Esophagus squamous epithelium (tissue), 5 donors: ENCODE measurements at regions not wholly inside any gene's neighbourhood (a gene's known extent, or its start where the extent isn't known, plus 50 kb on each side); places are given as distances from the start of the nearest gene placed in this dataset.
A peak's percentile ranks its signal among the peaks of the same experiment; 100 is the strongest.

ENCODE experiments used
- DNase-seq: peaks from one replicate; lab custom pipeline; 2025; lab: John Stamatoyannopoulos, UW
- H3K27ac ChIP-seq, 4 donors: fragments of 200-600 bp; sonication (generic); one replicate each; pipeline ENCODE4 v1.5.1; 2016 to 2019; ENCODE audit warnings: mild to moderate bottlenecking in 1 of 4
- H3K27me3 ChIP-seq, 4 donors: fragments of 200-600 bp; sonication (generic); 1 replicate in 3 of 4; 2 replicates in 1 of 4; pipeline versions ENCODE4 v1.5.1 to v1.6.0; 2017 to 2021; ENCODE audit warnings: antibody characterized with exemption in 1 of 4
- H3K36me3 ChIP-seq, 3 donors: fragments of 200-600 bp; sonication (generic); one replicate each; pipeline ENCODE4 v1.5.1; 2016 to 2019
- H3K4me1 ChIP-seq, 3 donors: fragments of 200-600 bp; sonication (generic); one replicate each; pipeline ENCODE4 v1.5.1; 2017 to 2019
- H3K4me3 ChIP-seq, 4 donors: fragments of 200-600 bp; sonication (generic); 1 replicate in 3 of 4; 2 replicates in 1 of 4; pipeline ENCODE4 v1.5.1; 2016 to 2019; ENCODE audit warnings: mild to moderate bottlenecking in 2 of 4, moderate library complexity in 1 of 4
- H3K9me3 ChIP-seq, 3 donors: fragments of 200-600 bp; sonication (generic); one replicate each; pipeline ENCODE4 v1.5.1; 2016 to 2019
- POLR2A ChIP-seq, 4 donors: fragments of 450-650 bp; IDR thresholded peaks; one replicate each; pipeline ENCODE4 v1.6.1; 2017; ENCODE audit warnings: antibody characterized with exemption in 4 of 4, mild to moderate bottlenecking in 4 of 4, moderate library complexity in 3 of 4
- WGBS, 2 donors: methylation state at CpG; one replicate each; pipeline ENCODE4 v1.1.5; 2018; 5-methylcytosine and 5-hydroxymethylcytosine counted together
- intact Hi-C: fragments of 100-400 bp; cut with DNase I; formaldehyde crosslinking; loops from one replicate; pipeline ENCODE4 v1.15.0; 2022
- TF ChIP-seq, protein P1 (sequence below), 6 experiments: fragments of 450-650 bp in 4 of 6; fragments of 200-600 bp in 2 of 6; sonication (generic) in 2 of 6; IDR thresholded peaks; one replicate each; pipeline ENCODE4 v1.5.1; 2016 to 2019; ENCODE audit warnings: antibody characterized with exemption in 6 of 6, mild to moderate bottlenecking in 4 of 6, moderate library complexity in 4 of 6
- donor health status: DM: yes; HTN: yes; CAD: no.

DNA sequence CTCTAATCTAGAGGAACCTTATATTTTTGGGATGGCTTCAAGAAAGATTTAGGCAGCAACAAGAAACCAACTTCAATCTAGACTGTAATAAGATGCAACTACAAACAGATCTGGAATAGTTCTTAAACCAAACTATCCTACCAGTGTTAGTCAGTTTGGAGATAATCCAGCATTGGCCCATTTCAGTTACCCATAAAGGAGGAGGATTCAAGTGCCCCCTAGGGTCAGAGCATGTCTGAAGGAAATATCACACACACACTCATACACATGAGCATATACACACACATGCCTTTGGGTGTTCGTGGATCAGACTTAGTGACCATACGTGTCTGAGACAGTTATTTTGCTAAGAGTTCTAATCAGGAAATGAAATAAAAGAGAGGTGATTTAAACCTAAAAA is 261.2 kb downstream of the ADAMTS20 start:
- DNase-seq: no peak
- intact Hi-C loops: no loop called here
- H3K27ac ChIP-seq: no peak overlapping the region
- TF ChIP-seq POLR2A (IDR thresholded peaks at IDR 0.05): no peak
- TF ChIP-seq, protein P1, sequence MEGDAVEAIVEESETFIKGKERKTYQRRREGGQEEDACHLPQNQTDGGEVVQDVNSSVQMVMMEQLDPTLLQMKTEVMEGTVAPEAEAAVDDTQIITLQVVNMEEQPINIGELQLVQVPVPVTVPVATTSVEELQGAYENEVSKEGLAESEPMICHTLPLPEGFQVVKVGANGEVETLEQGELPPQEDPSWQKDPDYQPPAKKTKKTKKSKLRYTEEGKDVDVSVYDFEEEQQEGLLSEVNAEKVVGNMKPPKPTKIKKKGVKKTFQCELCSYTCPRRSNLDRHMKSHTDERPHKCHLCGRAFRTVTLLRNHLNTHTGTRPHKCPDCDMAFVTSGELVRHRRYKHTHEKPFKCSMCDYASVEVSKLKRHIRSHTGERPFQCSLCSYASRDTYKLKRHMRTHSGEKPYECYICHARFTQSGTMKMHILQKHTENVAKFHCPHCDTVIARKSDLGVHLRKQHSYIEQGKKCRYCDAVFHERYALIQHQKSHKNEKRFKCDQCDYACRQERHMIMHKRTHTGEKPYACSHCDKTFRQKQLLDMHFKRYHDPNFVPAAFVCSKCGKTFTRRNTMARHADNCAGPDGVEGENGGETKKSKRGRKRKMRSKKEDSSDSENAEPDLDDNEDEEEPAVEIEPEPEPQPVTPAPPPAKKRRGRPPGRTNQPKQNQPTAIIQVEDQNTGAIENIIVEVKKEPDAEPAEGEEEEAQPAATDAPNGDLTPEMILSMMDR (IDR thresholded peaks at IDR 0.05): no peak
- no peaks in the 10 kb centered on the region for H3K9me3 ChIP-seq
- 83 to 97% methylated on average over 2 of the region's 2 CpGs for WGBS, 2 donors
- H3K4me3 ChIP-seq: no peak overlapping the region
- peaks cover 0 to 10% (median 0%) of the 10 kb centered on the region in 3 donors for H3K4me1 ChIP-seq
- no peaks in the 10 kb centered on the region for H3K36me3 ChIP-seq
- no peaks in the 10 kb centered on the region for H3K27me3 ChIP-seq

DNA sequence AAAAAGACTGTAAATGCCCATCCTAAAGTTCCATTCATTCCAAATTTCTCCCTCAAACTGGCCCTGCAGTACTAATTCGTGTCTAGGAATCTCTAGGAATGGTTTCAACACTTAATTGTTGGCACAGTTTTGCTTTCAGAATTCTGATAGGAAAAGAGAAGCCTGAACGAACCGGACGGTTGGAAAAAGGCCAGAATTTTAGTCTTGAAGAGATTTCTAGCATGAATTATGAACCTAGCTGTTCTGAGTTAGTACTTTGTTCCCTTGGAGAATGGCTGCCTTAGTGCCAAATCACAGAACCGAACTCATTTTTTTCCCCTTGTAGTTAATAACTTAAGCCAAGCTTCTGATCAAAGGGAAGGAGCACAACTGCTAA is 262.6 kb downstream of the ADAMTS20 start:
- no peak for DNase-seq
- Histone ChIP-seq H3K27me3 (no peaks in the 10 kb centered on the region), H3K27ac (no peak overlapping the region), H3K4me3 (peak overlapping the region in 1 of 4 donors; percentile 7), H3K36me3 (no peaks in the 10 kb centered on the region), H3K9me3 (no peaks in the 10 kb centered on the region), H3K4me1 (peaks cover 0 to 10% (median 0%) of the 10 kb centered on the region in 3 donors)
- intact Hi-C loops: no loop called here
- WGBS, 2 donors: 18 to 33% methylated on average over 5 of the region's 5 CpGs
- no peak for TF ChIP-seq POLR2A (IDR thresholded peaks at IDR 0.05)
- TF ChIP-seq, protein P1 (IDR thresholded peaks at IDR 0.05): no peak

DNA sequence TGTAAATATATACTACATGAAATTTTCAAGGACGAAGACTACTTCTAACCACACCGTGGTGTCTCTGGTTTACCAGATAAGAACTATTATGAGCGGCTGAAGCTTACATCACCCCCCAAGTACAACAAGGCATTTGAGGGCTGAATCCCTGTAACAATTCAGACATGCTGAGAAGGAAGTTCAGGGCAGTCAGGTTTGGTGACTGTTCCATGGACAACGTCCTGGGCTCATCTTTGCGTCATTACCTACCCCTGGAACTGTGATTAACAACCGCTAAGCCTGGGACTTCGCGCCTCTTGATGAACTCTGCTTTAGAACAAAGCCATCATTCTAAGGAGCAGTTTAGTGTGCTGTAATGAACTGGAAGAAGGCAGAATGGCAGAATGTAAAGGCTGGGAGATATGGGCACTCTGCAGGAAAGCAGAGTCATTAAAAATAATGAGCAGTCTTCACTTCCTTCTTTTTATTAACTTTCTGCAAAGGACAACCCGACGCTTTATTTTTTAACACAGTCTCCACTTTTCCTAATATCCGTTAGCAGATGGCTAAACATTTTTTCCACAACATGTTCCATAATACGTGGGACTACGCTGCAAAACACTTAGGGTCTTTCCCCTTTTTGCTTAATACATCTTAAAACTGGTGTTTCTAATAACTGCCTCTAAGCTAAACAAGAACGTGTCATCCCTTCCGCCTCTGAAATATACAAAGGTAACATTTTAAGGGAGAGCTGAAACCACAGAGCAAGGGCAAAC is 263.2 kb downstream of the ADAMTS20 start:
- TF ChIP-seq, protein P1 (IDR thresholded peaks at IDR 0.05): no peak
- TF ChIP-seq POLR2A (IDR thresholded peaks at IDR 0.05): no peak
- no peak overlapping the region for H3K27ac ChIP-seq
- H3K4me3 ChIP-seq: no peak overlapping the region
- H3K36me3 ChIP-seq: no peaks in the 10 kb centered on the region
- no peaks in the 10 kb centered on the region for H3K27me3 ChIP-seq
- DNase-seq: no peak
- intact Hi-C loops: no loop called here
- peaks cover 0 to 10% (median 0%) of the 10 kb centered on the region in 3 donors for H3K4me1 ChIP-seq
- WGBS, 2 donors: 59 to 69% methylated on average over 12 to 15 of the region's 15 CpGs
- H3K9me3 ChIP-seq: no peaks in the 10 kb centered on the region

DNA sequence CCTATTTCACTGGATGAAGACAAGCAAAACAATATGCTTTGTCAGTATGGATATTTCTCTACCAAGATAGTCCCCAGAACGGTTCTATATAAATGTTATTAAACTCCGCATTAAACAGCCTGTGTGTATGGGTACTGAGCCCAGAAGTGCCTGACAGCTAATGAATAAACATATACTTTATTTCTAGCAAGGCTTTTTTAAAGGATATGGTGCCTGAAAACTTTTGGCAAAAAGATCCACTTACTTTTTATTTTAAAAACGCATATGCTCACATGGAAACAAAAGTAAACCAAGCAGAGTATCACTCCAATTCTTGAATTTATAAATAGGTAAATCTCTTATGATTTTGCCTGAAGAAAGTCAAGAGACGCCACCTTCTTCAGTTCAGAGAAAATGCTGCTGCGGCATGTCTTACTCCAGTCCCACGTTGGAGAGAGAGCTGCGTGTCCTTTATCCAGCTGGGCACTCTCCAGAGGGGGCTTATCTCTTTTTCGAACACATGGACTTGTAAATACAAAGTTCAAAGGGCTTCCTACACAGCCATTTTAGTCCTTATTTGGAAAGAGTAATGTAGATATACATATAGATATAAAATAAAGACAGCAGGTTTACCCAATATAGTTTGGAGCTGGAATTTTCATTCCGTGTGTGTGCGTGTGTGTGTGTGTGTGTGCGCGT is 264.2 kb downstream of the ADAMTS20 start:
- TF ChIP-seq POLR2A (IDR thresholded peaks at IDR 0.05): no peak
- TF ChIP-seq, protein P1 (IDR thresholded peaks at IDR 0.05): no peak
- Histone ChIP-seq H3K27me3 (no peaks in the 10 kb centered on the region), H3K4me3 (no peak overlapping the region), H3K9me3 (no peaks in the 10 kb centered on the region), H3K4me1 (peaks cover 0 to 10% (median 0%) of the 10 kb centered on the region in 3 donors), H3K36me3 (no peaks in the 10 kb centered on the region), H3K27ac (no peak overlapping the region)
- DNase-seq: no peak
- intact Hi-C loops: no loop called here
- WGBS, 2 donors: 43 to 51% methylated on average over 12 of the region's 12 CpGs

DNA sequence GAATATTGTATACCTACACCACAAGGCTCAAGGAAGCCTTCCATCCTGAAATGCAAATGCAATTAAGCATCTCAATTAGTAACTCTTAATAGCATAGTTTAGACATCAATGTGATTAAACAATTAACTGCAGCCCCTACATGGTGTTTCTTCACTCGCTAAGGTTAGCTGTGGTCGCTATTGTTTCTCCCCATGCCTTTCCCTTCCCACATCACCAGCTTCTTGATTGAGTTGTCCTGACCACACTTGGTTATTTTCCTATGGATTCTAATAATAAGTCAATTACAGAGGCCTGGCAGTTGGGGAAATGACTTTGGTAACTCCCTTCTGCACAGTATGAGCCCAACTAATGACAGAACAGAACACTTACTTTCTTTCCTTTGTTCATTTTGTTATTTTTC is 265.0 kb downstream of the ADAMTS20 start:
- H3K4me1 ChIP-seq: peaks cover 0 to 10% (median 0%) of the 10 kb centered on the region in 3 donors
- intact Hi-C loops: no loop called here
- no peak for DNase-seq

More for the DNA sequence above, 265.0 kb downstream of the ADAMTS20 start:
- Histone ChIP-seq H3K4me3 (no peak overlapping the region), H3K9me3 (no peaks in the 10 kb centered on the region), H3K36me3 (no peaks in the 10 kb centered on the region), H3K27me3 (no peaks in the 10 kb centered on the region), H3K27ac (no peak overlapping the region)
- TF ChIP-seq, protein P1 (IDR thresholded peaks at IDR 0.05): no peak
- 84 to 92% methylated on average over 2 of the region's 2 CpGs for WGBS, 2 donors
